HepG2 (cell line): ENCODE measurements at regions not wholly inside any gene's neighbourhood (a gene's known extent, or its start where the extent isn't known, plus 50 kb on each side); places are given as distances from the start of the nearest gene placed in this dataset.

ENCODE experiments used
- ATAC-seq: fragments of 200-7000 bp; cut with Tn5 transposase; 3 replicates; pipeline ENCODE4 v1.9.1; 2020; ENCODE audit warnings: mild to moderate bottlenecking, moderate library complexity
- BruUV-seq: library from RNA; stranded (reverse); fragments of 400-500 nt; replicated peaks from 2 replicates; lab custom pipeline; 2021; lab: Mats Ljungman, UMichigan
- CTCF ChIA-PET: fragments of 300-600 bp; formaldehyde crosslinking; extraction: SDS; loops from one replicate; lab custom pipeline; 2021; ENCODE audit warnings: low total read pairs, inconsistent platforms, low intra/inter-chr PET ratio; lab: Yijun Ruan, JAX
- POLR2A ChIA-PET: fragments of 350-600 bp; sonication (Branson Sonifier 250); formaldehyde crosslinking; loops from one replicate; lab custom pipeline; 2020; ENCODE audit warnings: antibody characterized with exemption, inconsistent platforms; lab: Yijun Ruan, JAX
- DNase-seq: peaks from one replicate; pipeline ENCODE4 v3.0.0-alpha.2; 2015; ENCODE audit warnings: low spot score
- FAIRE-seq: peaks from 3 replicates; lab custom pipeline; 2011; peaks lifted over from hg19 to GRCh38; lab: Jason Lieb, UNC
- H2AFZ ChIP-seq: one replicate; pipeline ENCODE4 v1.6.1; 2011; ENCODE audit warnings: low read length, inconsistent platforms
- H3K27ac ChIP-seq: fragments of 300-600 bp; 3 replicates; pipeline ENCODE4 v1.8.0; 2011; ENCODE audit warnings: mixed run types, mild to moderate bottlenecking, mixed read lengths, low read length, inconsistent platforms; ENCODE audit not compliant: insufficient read depth; ENCODE audit errors: extremely low read length
- H3K27me3 ChIP-seq, 2 experiments: fragments of 200-600 bp in 1 of 2; 2 replicates in 1 of 2; 3 replicates in 1 of 2; pipeline versions ENCODE4 v1.6.0 to v1.8.0; 2011; ENCODE audit warnings: low read length in 2 of 2, mild to moderate bottlenecking in 2 of 2, moderate library complexity in 2 of 2, inconsistent platforms in 1 of 2; ENCODE audit not compliant: insufficient read depth in 2 of 2, control insufficient read depth in 1 of 2
- H3K36me3 ChIP-seq, 2 experiments: fragments of 200-600 bp in 1 of 2; replicated peaks in 1 of 2; 2 replicates in 1 of 2; 3 replicates in 1 of 2; pipeline versions ENCODE4 v1.5.1 to v1.8.0; 2011; ENCODE audit warnings: low read length in 2 of 2, inconsistent platforms in 1 of 2; ENCODE audit not compliant: insufficient read depth in 2 of 2, control insufficient read depth in 1 of 2
- H3K4me1 ChIP-seq: 2 replicates; pipeline ENCODE4 v1.5.1; 2012; ENCODE audit warnings: low read length, inconsistent platforms; ENCODE audit not compliant: insufficient read depth
- H3K4me2 ChIP-seq: 2 replicates; pipeline ENCODE4 v1.6.0; 2011; ENCODE audit warnings: low read depth, low read length, inconsistent platforms
- H3K4me3 ChIP-seq, 3 experiments: fragments of 200-600 bp in 1 of 3; sonication (generic), shearing (Covaris generic) in 1 of 3; replicated peaks in 1 of 3; 2 replicates each; pipeline ENCODE4 v1.5.1; 2011 to 2016; ENCODE audit warnings: low read length in 3 of 3, inconsistent platforms in 2 of 3, low read depth in 2 of 3, mild to moderate bottlenecking in 2 of 3, control low read depth in 1 of 3, mixed read lengths in 1 of 3; ENCODE audit not compliant: insufficient read depth in 1 of 3
- H3K79me2 ChIP-seq: one replicate; pipeline ENCODE4 v1.6.1; 2011; ENCODE audit warnings: low read length, inconsistent platforms; ENCODE audit not compliant: insufficient read depth
- H3K9ac ChIP-seq: 2 replicates; pipeline ENCODE4 v1.6.0; 2011; ENCODE audit warnings: mild to moderate bottlenecking, low read depth, low read length, inconsistent platforms; ENCODE audit not compliant: insufficient read depth
- H3K9me3 ChIP-seq: 2 replicates; pipeline ENCODE4 v1.5.1; 2012; ENCODE audit warnings: mild to moderate bottlenecking, low read length
- H4K20me1 ChIP-seq: 2 replicates; pipeline ENCODE4 v1.6.0; 2011; ENCODE audit warnings: inconsistent platforms, mild to moderate bottlenecking, low read length, moderate library complexity; ENCODE audit not compliant: insufficient read depth
- HNRNPL ChIP-seq: fragments of 200-400 bp; formaldehyde crosslinking; IDR thresholded peaks from 2 replicates; pipeline ENCODE4 v1.6.1; 2017; ENCODE audit warnings: mild to moderate bottlenecking, low read depth, low read length
- IRF9 ChIP-seq: sonication (generic); formaldehyde crosslinking; IDR thresholded peaks from 2 replicates; pipeline ENCODE4 v1.8.0; 2022; ENCODE audit warnings: missing genetic modification reagents, mild to moderate bottlenecking, borderline replicate concordance
- KLF11 ChIP-seq: IDR thresholded peaks from 2 replicates; pipeline ENCODE4 v1.6.1; 2016; ENCODE audit warnings: missing compliant biosample characterization
- LBX2 ChIP-seq: sonication (generic); formaldehyde crosslinking; IDR thresholded peaks from 2 replicates; pipeline ENCODE4 v1.5.0; 2020; ENCODE audit warnings: missing genetic modification reagents, mild to moderate bottlenecking, borderline replicate concordance
- ZNF414 ChIP-seq: sonication (generic); formaldehyde crosslinking; IDR thresholded peaks from 2 replicates; pipeline ENCODE4 v1.5.0; 2020; ENCODE audit warnings: missing genetic modification reagents
- ZNF598 ChIP-seq: sonication (generic); formaldehyde crosslinking; IDR thresholded peaks from 2 replicates; pipeline ENCODE4 v1.5.1; 2020; ENCODE audit warnings: mild to moderate bottlenecking, missing genetic modification reagents, borderline replicate concordance
- WGBS: methylation state at CpG from one replicate; pipeline ENCODE4 v1.1.6; 2017; ENCODE audit warnings: low lambda C conversion rate; 5-methylcytosine and 5-hydroxymethylcytosine counted together
- in situ Hi-C: cut with HindIII; loops from 2 replicates; pipeline ENCODE4 v1.10.0; 2017; ENCODE audit warnings: low pct_unique_long_range_greater_than_20kb; ENCODE audit not compliant: extremely low pct_ligation_motif_present
- intact Hi-C: fragments of 100-400 bp; cut with micrococcal nuclease; formaldehyde crosslinking; loops from one replicate; pipeline ENCODE4 v1.10.0; 2022; ENCODE audit not compliant: unreplicated experiment

- TF ChIP-seq ZNF598 (CRISPR knock-in tag) (no peak), IRF9 (no peak), ZNF414 (CRISPR knock-in tag) (no peak)
- TF ChIP-seq, all 625 proteins: peak for 0
These were observed 53.6 kb upstream of the PODXL start (continued) for GRCh38 chr7:131610007-131610406.

GRCh38 chr7:131608116-131608500 is 51.7 kb upstream of the PODXL start:
- ATAC-seq (no peak), FAIRE-seq (no peak), DNase-seq (no peak)
- H3K27ac ChIP-seq = no peak overlapping the region
- no peaks in the 10 kb centered on the region for H3K9me3 ChIP-seq
- 13% methylated on average over 5 of the region's 5 CpGs for WGBS
- ChIA-PET POLR2A (no interaction called here), CTCF (no interaction called here)
- H2AFZ ChIP-seq = no peak overlapping the region
- no peak overlapping the region for H3K9ac ChIP-seq
- intact Hi-C loops (no loop called here), in situ Hi-C loops (no loop called here)
- BruUV-seq = no TSS peak
- no peak overlapping the region for H3K4me3 ChIP-seq
- no peaks in the 10 kb centered on the region for H3K36me3 ChIP-seq
- no peak overlapping the region for H3K4me2 ChIP-seq
- TF ChIP-seq HNRNPL = no peak
- no peak for TF ChIP-seq LBX2 (CRISPR knock-in tag)
- TF ChIP-seq KLF11 (CRISPR knock-in tag) = no peak
- TF ChIP-seq, all 625 proteins: peak for 0
- Histone ChIP-seq H3K27me3 (peaks cover 2 to 40% of the 10 kb centered on the region in 2 experiments; a peak in 3 of 5 replicates), H4K20me1 (no peaks in the 10 kb centered on the region), H3K79me2 (no peaks in the 10 kb centered on the region), H3K4me1 (no peaks in the 10 kb centered on the region)
